Urinary bladder (tissue), 3 donors: ENCODE measurements at regions not wholly inside any gene's neighbourhood (a gene's known extent, or its start where the extent isn't known, plus 50 kb on each side); places are given as distances from the start of the nearest gene placed in this dataset.

Experiments used
- DNase-seq: peaks from one replicate; pipeline ENCODE4 v3.0.0-alpha.2; 2015; ENCODE audit errors: extremely low spot score
- H3K27ac ChIP-seq: one replicate; pipeline ENCODE4 v1.5.1; 2013; ENCODE audit warnings: low read depth, mild to moderate bottlenecking, moderate library complexity
- H3K36me3 ChIP-seq: one replicate; pipeline ENCODE4 v1.6.1; 2013; ENCODE audit warnings: mild to moderate bottlenecking, moderate library complexity; ENCODE audit not compliant: insufficient read depth
- H3K4me1 ChIP-seq: one replicate; pipeline ENCODE4 v1.6.1; 2013; ENCODE audit warnings: mild to moderate bottlenecking, moderate library complexity; ENCODE audit not compliant: insufficient read depth
- H3K4me3 ChIP-seq: one replicate; pipeline ENCODE4 v1.5.1; 2013; ENCODE audit warnings: low read depth, low read length
- WGBS: extraction: QIAGEN DNeasy Blood & Tissue Kit; methylation state at CpG from one replicate; pipeline ENCODE4 v1.1.7; 2013; 5-methylcytosine and 5-hydroxymethylcytosine counted together
- donor health status: healthy with polysubstance abuse.
- donor health status: healthy.

DNA sequence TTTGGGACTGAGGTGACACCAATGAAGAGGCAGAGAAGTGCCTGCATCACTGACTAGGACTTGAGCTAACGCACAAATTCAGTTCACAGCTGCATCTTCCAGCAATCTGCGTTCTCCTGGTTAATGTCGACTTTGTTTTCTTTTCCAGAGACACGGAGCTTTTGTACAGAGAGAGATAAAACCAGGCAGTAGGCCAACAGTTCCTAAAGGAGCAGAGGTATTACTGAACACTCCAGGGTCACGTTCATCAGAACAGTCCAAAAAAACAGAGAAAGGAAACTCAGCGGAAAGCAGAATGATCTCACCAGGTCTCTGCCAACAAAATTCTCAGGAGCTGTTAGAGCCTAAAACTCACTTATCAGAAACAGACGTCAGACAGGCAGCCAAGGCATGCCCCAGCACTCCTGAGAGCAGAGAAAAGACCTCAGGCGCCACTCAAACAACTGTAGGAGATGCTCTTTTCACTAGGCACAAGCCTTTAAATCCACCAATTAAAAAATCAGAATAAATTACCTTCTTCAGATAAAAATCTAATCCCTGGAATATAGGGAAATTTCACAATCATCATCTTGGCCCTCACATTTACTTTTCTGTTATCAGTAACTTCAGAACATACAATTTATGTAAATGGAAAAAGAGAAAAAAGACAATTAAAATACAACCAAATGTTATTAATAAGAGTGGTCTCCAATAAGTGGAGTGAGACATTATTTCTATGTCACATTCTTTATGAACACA is 95.9 kb upstream of the SPTBN1 start:
- Histone ChIP-seq H3K27ac (peak overlapping the region; percentile 27), H3K36me3 (no peaks in the 10 kb centered on the region), H3K4me1 (no peaks in the 10 kb centered on the region), H3K4me3 (no peak overlapping the region)
- DNase-seq = peak; percentile 72
- WGBS = 13% methylated on average over 8 of the region's 8 CpGs

DNA sequence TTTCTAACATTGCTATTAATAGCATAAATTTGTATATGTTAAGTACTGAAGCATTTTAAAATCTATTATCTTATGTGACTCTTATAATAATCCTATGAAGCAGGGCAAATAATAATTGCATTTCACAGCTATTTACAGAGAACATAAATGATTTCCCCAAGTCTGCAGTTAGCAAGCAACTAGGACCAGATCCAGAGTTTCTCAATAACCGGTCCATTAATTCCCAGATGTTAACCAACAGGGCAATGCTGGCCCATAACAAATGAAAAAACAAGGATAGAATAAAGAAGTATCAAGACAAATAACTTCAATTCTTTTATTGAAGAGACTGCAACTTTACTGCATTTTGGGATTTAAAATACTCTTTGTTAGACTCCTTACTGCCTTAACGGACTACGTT is 91.7 kb upstream of the SPTBN1 start:
- no peak overlapping the region for H3K4me3 ChIP-seq
- no peaks in the 10 kb centered on the region for H3K36me3 ChIP-seq
- H3K4me1 ChIP-seq = no peaks in the 10 kb centered on the region
- 88% methylated on average over 3 of the region's 3 CpGs for WGBS
- no peak for DNase-seq
- no peak overlapping the region for H3K27ac ChIP-seq

- WGBS = 88% methylated on average over 1 of the region's 1 CpG
Measured at GRCh38 chr2:54365661-54366060, 90.5 kb upstream of the SPTBN1 start.

GRCh38 chr2:54366487-54367280 is 89.4 kb upstream of the SPTBN1 start:
- DNase-seq = no peak
- no peaks in the 10 kb centered on the region for H3K4me1 ChIP-seq
- WGBS = 86% methylated on average over 3 of the region's 3 CpGs
- H3K4me3 ChIP-seq = no peak overlapping the region
- H3K36me3 ChIP-seq = no peaks in the 10 kb centered on the region
- no peak overlapping the region for H3K27ac ChIP-seq

More at GRCh38 chr2:54365661-54366060, 90.5 kb upstream of the SPTBN1 start:
- DNase-seq = no peak
- Histone ChIP-seq H3K27ac (no peak overlapping the region), H3K4me1 (no peaks in the 10 kb centered on the region), H3K4me3 (no peak overlapping the region), H3K36me3 (no peaks in the 10 kb centered on the region)

- Histone ChIP-seq H3K4me3 (no peak overlapping the region), H3K36me3 (no peaks in the 10 kb centered on the region), H3K27ac (no peak overlapping the region), H3K4me1 (no peaks in the 10 kb centered on the region)
- WGBS = 56% methylated on average over 7 of the region's 7 CpGs
- DNase-seq = no peak
Measured at GRCh38 chr2:54370405-54371104, 85.6 kb upstream of the SPTBN1 start.

DNA sequence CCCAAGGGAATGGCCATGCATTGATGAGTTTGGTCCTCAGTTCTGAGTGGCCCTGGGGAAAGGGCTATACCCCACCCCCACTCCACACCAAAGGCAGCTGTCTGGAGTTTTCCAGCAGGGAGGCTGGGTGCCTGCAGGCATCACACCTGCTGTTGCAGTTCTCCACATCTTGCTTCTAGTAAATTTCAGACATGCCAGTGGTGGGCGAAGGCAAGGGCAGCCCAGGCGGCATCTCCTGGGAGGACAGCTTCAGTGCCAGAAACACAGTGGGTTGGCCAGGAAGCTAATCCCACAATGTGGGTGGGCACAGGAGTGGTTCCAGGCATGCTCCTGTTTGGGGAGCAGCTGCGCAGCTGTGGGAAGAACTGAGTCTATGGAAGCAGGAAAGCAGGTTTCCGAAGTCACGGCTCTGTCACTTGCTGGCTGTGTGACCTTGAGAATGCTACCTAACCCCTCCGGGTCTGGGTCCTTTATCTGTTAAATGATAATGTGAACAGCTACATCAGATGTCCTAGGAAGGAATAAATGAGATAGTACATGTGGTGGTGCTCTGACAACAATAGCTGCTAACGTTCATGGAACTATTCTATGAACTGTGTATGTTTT is 84.6 kb upstream of the SPTBN1 start:
- Histone ChIP-seq H3K36me3 (no peaks in the 10 kb centered on the region), H3K4me1 (no peaks in the 10 kb centered on the region), H3K27ac (no peak overlapping the region), H3K4me3 (no peak overlapping the region)
- WGBS = 86% methylated on average over 7 of the region's 7 CpGs
- DNase-seq = no peak

- Histone ChIP-seq H3K4me1 (no peaks in the 10 kb centered on the region), H3K36me3 (no peaks in the 10 kb centered on the region), H3K27ac (no peak overlapping the region), H3K4me3 (no peak overlapping the region)
- no peak for DNase-seq
- 68% methylated on average over 4 of the region's 4 CpGs for WGBS
Measured at GRCh38 chr2:54372361-54372760, 83.8 kb upstream of the SPTBN1 start.

- 93% methylated on average over 3 of the region's 3 CpGs for WGBS
- H3K4me1 ChIP-seq = no peaks in the 10 kb centered on the region
- H3K36me3 ChIP-seq = no peaks in the 10 kb centered on the region
Measured at GRCh38 chr2:54373855-54374254, 82.3 kb upstream of the SPTBN1 start.

GRCh38 chr2:54374591-54375364 is 81.3 kb upstream of the SPTBN1 start:
- no peak overlapping the region for H3K27ac ChIP-seq
- H3K36me3 ChIP-seq = no peaks in the 10 kb centered on the region
- DNase-seq = no peak
- no peak overlapping the region for H3K4me3 ChIP-seq
- 84% methylated on average over 5 of the region's 5 CpGs for WGBS
- H3K4me1 ChIP-seq = no peaks in the 10 kb centered on the region

More at GRCh38 chr2:54373855-54374254, 82.3 kb upstream of the SPTBN1 start:
- DNase-seq = no peak
- Histone ChIP-seq H3K27ac (no peak overlapping the region), H3K4me3 (no peak overlapping the region)

DNA sequence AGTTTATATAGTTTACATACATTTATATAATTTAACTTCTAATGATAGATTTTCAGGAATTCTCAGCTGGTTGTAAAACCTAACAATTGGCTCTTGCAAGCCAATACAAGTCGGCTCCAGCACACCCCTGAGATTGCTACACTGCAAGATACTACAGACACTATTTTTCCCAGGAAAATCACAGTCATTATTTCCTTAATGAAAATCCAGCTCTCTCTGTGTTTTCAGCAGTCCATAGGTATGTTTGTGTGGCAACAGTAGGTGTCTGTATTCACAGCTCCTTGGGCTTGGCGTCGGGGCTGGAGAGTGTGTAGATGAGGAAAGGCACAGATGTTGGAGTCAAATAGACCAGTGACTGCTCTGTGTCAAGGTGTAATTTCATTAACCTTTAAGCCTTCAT is 78.7 kb upstream of the SPTBN1 start:
- Histone ChIP-seq H3K36me3 (no peaks in the 10 kb centered on the region), H3K27ac (no peak overlapping the region), H3K4me1 (no peaks in the 10 kb centered on the region), H3K4me3 (no peak overlapping the region)
- WGBS = 96% methylated on average over 3 of the region's 3 CpGs
- DNase-seq = no peak

- Histone ChIP-seq H3K36me3 (no peaks in the 10 kb centered on the region), H3K27ac (no peak overlapping the region), H3K4me1 (no peaks in the 10 kb centered on the region), H3K4me3 (no peak overlapping the region)
- no peak for DNase-seq
- 87% methylated on average over 10 of the region's 10 CpGs for WGBS
Measured at GRCh38 chr2:54377901-54378493, 78.1 kb upstream of the SPTBN1 start.

- H3K4me3 ChIP-seq = no peak overlapping the region
- WGBS = 93% methylated on average over 8 of the region's 8 CpGs
- no peak for DNase-seq
- no peaks in the 10 kb centered on the region for H3K36me3 ChIP-seq
- H3K4me1 ChIP-seq = no peaks in the 10 kb centered on the region
- no peak overlapping the region for H3K27ac ChIP-seq
Measured at GRCh38 chr2:54380670-54381069, 75.5 kb upstream of the SPTBN1 start.

DNA sequence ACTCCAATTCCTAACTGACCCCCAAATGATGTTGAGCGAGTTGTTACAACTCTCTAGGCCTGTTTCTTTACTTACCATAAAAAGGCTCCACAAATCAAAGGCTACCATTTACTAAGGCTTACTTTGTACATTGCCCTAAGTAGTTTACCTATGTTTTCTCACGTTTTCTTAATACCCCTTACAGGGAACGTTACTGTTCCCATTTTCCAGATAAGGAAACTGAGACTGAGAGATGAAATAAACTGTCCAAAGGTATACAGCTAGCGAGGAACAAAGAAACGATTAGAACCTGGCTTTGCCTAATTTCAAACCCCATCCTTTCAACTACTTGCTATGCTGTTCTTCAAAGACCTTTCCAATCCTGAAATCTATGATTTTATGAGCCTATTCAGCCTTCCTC is 74.8 kb upstream of the SPTBN1 start:
- no peak for DNase-seq
- Histone ChIP-seq H3K4me3 (no peak overlapping the region), H3K27ac (no peak overlapping the region), H3K4me1 (no peaks in the 10 kb centered on the region), H3K36me3 (no peaks in the 10 kb centered on the region)
- 89% methylated on average over 5 of the region's 5 CpGs for WGBS
